GM18517 (cell line): ENCODE measurements at regions not wholly inside any gene's neighbourhood (a gene's known extent, or its start where the extent isn't known, plus 50 kb on each side); places are given as distances from the start of the nearest gene placed in this dataset.

Experiments used
- ATAC-seq: cut with Tn5 transposase; IDR thresholded peaks from one replicate; pipeline ENCODE4 v1.9.1; 2021; ENCODE audit warnings: mild to moderate bottlenecking, moderate library complexity; ENCODE audit not compliant: unreplicated experiment

- ATAC-seq = no peak
Observed at GRCh38 chr2:146868051-146868450, 976.8 kb upstream of the ACVR2A start.

DNA sequence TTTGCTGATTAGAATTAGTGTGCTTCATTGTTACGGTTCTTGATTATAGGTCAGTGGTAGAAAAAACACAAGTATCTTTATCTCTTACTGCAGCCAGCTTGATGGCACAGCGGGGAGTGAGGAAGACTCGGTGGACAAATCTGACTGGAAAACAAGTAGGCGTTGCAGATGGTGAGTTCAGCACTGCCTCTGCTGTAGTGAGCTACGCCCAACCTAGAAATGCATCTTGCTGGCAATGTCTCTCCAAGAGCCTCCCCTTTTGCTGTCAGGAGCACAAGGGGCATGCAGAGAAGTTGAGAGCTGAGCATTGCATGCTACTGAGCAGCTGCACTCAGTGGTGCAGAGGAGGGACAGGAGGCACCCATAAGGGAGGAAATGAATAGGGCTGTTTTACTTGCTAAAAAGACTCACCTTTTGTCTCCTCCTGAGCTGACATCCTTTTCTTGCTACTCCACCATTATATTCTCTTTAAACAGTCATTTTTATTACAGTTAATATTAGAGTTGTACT, 977.3 kb upstream of the ACVR2A start:
- no peak for ATAC-seq

DNA sequence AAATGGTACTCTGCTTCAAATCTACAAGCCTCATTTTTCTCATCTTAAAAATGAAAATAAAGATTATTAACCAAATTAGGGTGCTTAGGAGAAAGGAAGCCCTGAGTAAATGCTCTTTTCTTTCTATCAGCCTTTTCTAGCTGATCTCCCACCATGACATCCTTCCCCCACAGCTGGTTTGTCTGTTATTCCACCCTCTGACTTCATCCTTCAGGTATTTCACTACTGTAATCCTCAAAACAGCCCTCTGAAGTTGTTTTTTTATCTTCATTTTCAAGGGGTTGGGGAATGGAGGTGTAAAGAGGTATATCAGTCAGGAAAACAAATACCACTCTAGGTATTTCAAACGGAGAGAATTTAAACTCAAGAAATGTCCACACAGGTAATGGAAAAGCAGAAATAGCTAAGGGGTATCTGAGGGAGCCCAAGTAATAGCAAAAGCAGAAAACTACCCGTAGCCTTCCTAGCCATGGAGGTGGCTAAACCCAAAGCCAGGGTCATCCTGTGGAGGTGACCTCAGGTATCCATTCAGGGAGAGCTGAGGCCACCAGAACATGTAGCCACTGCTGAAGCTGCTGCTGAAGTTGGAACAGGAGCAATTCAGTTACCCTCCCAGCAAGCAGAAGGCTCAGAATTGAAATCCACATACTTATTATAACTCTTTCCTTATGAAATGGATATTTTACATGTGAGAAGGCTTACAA, 990.9 kb upstream of the ACVR2A start:
- no peak for ATAC-seq

- no peak for ATAC-seq
Observed at GRCh38 chr2:146852661-146853060, 992.2 kb upstream of the ACVR2A start.

GRCh38 chr2:146850746-146851145, 994.1 kb upstream of the ACVR2A start:
- ATAC-seq = no peak

- ATAC-seq = no peak
Observed at GRCh38 chr2:146847846-146848245, 997.0 kb upstream of the ACVR2A start.

DNA sequence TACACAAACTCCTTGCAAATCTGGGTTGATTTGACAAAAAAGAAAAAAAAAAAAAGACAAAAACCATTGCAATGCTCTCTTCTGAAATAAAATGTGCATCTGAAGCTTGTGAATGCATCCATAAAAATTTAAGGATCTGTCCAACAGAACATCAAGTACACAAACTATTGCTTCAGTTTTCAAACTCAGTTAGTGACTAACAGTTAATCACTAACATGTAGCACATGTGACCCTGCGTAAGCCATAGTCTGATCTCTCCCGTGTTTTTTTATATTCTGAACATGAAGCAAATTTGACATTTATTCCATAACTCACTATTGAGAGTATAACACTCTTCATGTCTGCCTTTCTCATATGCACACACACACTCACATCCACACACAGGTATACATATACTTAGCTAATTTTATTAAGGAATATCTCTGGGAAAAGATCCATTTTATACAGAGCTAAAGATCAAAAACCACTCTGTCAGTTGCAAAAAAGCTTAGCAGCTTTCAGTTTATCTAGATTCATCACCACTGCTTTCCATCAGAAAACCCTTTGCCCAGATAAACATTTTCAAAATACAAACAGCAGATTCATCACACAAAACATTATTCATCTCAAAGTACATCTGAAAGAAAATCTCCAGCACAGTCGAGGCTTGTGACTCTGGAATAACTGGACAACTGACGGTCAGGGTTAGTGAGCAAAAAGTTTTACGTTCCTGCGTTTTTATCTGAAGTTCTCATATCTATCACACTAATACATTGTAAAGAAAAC, 1000.4 kb upstream of the ACVR2A start:
- no peak for ATAC-seq

- no peak for ATAC-seq
Observed at GRCh38 chr2:146837857-146838256, 1007.0 kb upstream of the ACVR2A start.

DNA sequence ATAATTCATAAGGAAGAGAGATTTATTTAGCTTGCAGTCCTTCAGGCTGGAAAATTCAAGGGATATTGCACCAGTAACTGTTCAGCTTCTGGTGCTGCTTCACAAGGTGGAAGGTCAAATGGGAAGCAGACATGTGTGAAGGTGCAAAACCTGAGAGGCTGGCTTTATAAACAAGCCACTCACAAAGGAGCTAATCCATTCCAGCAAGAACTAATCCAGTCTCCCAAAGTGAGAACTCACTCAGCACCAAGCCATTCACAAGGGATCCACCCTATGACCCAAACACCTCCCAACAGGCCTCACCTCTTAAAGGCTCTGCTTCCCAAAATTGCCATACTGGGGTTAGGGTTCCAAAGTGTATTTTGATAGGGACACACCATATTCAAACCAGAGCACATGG, 1018.4 kb upstream of the ACVR2A start:
- ATAC-seq = no peak

GRCh38 chr2:146821836-146822316, 1023.0 kb upstream of the ACVR2A start:
- no peak for ATAC-seq

GRCh38 chr2:146820672-146821071, 1024.2 kb upstream of the ACVR2A start:
- no peak for ATAC-seq

- no peak for ATAC-seq
Observed at GRCh38 chr2:146818122-146818521, 1026.7 kb upstream of the ACVR2A start.

GRCh38 chr2:146817613-146818012, 1027.2 kb upstream of the ACVR2A start:
- ATAC-seq = no peak

DNA sequence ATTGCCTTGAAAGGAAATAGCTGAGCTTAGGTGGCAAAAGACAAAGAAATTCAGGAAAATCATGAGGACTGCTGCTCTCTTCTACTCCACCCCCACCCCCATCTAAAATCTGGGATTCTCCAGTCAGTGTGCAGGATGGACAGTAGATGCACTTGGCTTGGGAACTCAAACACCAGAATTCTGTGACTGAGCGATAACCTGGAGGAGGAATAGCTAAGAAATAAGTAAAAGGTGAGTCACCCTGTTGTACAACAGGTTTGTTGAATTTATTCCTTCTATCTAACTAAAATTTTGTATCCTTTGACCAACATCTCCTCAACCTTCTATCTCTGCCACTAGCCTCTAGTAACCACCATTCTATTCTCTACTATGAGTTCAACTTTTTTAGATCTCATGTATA, 1029.9 kb upstream of the ACVR2A start:
- ATAC-seq = no peak

- ATAC-seq = no peak
Observed at GRCh38 chr2:146807568-146808168, 1037.2 kb upstream of the ACVR2A start.

- ATAC-seq = no peak
Observed at GRCh38 chr2:146806364-146807005, 1038.3 kb upstream of the ACVR2A start.

- no peak for ATAC-seq
Observed at GRCh38 chr2:146804288-146804687, 1040.5 kb upstream of the ACVR2A start.

DNA sequence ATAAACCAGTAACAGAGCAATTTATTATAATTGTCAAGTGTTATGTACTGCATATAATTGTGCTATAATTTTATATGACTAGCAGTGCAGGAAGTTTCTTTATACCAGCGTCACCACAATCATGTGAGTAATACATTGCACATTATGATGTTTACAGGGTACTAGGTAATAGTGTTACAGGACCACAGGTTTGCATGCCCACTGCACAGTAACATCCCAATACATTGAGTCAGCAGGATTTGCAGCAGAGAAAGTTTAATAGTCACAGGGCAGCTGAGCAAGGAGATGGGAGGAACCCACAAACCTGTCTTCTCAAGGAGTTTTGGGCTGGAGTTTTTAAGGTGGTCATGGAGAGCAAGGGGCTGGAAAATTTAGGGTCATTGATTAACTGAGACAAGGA, 1042.9 kb upstream of the ACVR2A start:
- ATAC-seq = no peak

DNA sequence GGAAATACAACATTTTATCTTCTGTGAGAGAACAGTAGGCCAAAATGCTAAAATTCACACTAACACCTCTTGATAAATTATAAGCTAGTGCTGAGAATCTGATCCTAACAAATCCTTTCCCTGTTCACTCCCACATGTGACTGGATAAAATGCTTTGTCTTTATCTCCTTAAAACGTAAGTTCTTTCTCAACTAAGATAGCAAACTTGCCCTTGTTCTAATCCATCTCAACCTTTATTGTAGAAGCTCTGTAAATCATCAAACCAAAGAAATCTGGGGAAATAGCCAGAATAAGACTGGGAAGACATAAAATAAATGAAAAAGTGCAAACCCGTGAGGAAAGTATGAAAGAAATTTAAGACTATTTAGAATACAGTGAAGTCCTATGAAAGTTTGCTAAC, 1058.4 kb upstream of the ACVR2A start:
- ATAC-seq = no peak

GRCh38 chr2:146785101-146785500, 1059.7 kb upstream of the ACVR2A start:
- ATAC-seq = no peak

GRCh38 chr2:146784602-146785001, 1060.2 kb upstream of the ACVR2A start:
- ATAC-seq = no peak
